Stimulated activated CD4-positive, alpha-beta T cell treated with anti-CD3 and anti-CD28 coated beads, Interleukin-4, amount 100 ng/mL, for 4 hours (primary cell): ENCODE measurements at regions not wholly inside any gene's neighbourhood (a gene's known extent, or its start where the extent isn't known, plus 50 kb on each side); places are given as distances from the start of the nearest gene placed in this dataset.
"Not testable (repeated sequence)": the region's sequence is repeated elsewhere in the genome, so short reads cannot be mapped to it uniquely, and the experiment has no call there.

Source experiments
- DNase-seq, 2 experiments: peaks; one replicate each; pipeline ENCODE4 v3.0.0-alpha.2; 2020

DNA sequence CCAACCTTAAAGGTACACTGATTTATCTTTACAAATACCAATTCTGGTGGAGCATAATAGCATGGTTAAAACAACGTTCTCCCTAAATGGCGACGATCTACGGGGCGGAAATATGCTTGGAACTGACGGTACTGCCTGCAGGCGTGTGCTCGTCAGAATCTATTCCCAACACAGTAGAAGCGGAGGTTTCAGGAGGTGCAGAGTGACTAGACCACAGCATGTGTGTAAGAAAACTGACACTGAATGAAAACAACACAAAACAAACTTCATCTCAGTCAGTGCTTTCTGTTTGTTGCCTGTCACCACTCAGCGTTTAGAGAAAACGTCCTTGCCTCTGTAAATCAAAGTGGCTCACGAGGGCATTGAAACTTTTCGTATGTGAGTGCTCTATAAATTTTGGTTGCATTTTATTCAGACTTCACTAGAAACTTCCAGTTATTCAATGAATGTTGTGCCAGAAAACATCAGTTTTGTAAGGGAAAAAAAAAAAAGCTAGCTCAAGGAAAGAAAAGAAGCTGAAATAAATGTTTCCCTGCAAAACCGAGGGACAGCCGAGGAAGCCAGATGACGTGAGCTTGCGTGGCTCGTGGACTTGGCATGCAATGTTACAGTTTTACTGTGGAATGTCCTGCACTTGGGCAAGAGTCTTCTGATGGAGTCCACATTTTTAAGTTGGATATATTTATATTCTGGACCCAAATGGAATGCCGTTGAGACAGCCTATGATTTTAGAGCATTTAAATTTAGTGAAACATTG lies 210.4 kb downstream of the LAT start:
- not testable (repeated sequence) for DNase-seq

DNA sequence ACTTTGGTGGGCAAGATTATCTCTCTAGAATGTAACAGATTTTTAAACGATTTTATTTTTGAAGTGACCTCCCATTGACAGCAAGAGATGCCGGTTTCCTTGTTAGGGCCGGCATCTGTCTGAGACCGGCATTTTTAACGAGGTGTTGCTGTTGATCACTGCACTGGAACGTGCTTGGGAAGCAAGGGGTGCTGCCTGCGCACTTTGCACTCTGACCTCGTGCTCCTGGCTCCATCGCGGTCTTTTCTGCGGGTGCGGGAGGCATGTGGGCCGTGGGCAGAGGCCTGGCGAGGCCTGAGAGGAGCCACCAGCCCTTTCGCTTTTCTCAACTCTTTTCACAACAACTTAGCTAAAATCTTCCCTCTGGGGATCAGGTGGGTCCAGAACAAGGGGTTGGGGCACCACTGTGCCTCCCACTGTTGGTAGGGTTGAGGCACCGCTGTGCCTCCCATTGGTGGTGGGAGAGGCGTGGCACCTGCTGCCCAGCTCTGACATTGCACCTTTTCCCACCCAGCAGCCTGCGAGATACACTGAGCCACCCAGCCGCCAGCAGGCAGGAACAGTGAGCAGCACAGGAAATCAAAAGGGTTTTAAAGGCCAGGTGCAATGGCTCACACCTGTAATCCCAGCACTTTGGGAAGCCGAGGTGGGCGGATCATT lies 209.5 kb downstream of the LAT start:
- DNase-seq, result not testable (repeated sequence)

DNA sequence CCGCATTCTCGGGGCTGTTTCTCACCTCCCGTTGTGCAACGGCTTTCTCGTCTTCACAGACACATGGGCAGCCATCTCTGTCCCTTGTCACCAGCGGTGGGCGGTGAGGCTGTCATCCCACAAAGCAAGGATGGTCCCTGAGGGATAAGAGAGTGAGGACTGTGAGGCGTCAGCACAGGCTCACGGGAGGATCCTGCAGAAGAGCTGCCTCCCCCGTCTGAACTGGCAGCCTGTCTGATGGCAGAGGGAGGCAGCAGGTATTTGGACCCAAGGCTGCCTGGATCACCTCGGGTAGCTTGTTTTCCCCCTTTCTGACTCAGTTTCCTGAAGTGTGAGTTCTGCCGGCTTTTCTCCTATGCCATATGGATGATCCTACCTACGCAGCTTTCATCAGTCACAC lies 208.8 kb downstream of the LAT start:
- DNase-seq, result not testable (repeated sequence)

DNA sequence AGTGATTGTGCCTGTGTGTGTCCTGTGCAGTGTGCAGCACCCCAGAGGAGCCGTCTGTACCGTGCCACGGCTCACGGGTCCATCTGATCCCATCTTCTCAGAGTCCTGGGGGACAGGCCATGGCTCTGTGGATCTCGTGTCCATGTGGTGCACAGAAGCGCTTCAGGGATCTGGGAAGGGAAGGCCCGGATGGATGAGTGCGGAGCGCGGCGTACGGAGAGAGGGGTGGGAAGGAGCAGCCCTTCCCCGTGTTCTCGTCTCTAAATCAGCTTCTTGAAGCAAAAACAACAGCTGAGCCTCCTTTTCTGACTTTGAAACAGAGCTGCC lies 208.4 kb downstream of the LAT start:
- not testable (repeated sequence) for DNase-seq

DNA sequence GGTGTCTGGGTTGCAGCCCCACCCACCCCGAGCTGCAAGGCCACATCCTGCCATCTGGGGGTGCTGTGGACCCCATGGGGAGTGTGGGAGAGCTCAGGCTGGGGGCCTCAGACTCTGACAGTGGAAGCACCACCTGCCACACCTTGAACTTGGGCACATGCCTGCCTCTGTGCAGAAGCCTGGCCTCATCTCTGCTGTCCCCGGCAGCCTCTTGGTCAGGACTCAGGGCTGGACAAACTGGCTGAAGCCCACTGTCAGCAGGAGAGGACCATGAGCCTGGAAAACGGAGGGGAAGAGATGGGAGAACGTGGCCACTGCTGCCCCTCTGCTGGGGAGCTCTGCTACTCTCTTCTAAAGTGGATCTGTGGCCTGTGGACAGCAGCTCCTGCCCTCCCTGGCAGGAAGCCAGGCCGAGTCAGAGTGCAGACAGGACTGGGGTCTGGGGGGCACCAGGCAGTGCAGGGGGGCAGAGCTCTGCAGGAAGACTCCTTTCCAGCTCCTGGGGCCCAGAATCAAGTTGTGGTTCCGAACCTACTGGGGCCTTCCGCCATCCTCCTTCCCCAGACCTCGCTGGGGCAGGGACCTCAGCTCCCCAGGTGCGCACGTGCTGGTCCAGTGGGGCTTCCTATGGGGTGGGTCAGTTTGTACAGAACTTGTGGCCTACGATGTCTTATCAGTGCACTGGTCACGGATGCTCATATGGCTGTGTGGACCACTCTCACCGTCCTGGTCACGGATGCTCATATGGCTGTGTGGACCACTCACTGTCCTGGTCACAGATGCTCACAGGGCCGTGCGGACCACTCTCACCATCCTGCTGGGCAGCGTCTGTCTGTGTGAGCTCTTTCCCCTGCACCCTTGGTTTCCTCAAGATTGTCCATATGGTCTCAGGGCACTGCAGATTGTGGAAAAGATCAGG lies 207.7 kb downstream of the LAT start:
- no peak for DNase-seq

DNA sequence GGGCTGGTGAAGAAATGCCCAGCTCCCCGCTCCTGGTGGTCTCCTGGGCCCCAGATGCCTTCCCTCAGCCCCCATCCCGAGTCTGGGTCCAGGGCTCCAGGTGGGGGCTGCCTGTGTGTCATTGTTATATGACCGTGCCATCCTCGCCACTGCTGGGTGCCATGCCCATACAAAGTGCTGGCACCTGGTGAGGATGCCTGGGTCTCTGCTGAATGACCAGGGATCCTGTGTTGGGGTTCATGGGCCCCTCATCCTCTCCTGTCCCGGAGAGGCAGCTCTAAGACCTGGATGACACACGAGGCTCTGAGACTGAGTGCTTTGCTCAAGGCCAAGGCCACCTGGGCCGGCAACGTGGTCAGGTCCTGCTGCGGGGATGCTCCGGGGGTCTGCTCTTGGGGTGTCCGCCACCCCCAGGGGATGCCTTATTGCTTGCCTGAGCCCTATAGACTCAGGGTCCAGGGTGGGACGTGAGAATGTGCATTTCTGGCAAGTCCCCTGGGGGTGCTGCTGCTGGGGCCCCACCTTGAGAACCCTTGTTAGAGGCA lies 206.9 kb downstream of the LAT start:
- DNase-seq, result not testable (repeated sequence)

DNA sequence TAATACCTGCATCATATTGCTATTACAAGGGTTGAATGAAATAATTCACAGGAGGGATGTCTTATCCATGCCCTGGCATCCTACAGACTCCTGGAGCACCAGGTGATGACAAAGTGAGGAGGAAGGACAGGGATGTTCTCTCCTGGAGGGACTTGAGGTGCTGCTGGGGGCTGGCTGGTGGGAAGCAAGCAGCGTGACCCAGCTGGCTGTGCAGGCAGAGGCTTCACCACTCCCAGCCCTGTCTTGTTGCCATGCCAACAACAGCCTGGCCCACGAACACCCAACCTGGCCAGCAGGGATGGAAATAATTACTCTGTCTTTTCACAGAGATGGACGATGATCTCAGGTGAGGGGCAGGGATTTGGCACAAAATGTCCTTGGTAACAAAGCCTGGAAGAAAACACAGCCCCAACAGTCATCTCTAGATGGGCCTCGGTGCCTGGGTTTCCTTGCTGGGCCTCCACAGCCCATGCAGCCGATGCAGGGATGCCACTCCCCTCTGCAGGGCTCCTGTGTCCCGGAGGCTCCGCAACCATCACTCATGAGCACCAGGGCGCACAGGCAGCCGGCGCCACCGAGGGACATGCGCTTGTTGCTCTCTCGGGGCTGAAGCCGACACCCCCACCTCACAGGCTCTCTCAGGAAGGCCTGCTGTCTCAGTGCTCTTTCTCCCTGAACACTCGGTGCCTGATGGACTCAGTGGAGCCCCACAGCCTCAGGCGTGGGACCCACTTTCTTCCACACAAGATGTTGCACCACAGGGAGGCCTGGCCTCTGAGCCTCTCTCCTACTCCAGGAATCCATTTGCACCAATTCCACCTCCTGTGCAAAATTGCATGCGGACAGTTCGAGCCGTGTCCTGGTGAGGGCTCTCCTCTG lies 205.9 kb downstream of the LAT start:
- DNase-seq, result not testable (repeated sequence)

DNA sequence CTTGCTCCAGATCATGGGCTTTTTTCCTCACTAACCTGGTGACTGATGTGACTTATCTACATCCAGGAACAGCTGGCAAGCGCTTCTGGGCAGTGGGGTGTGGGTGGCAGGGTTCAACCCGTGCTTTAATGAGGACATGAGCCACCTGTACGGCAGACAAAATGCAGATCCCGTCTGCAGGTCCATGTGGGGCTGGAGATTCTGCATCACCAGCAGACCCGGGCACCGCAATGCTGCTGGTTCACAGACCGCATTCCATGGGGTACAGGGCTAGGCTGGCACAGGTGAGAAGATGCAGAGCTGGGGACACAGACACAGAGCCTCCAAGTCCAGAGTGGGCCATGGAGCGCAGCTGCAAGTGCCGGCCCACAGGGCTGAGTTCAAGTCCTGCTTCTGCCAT lies 204.0 kb downstream of the LAT start:
- not testable (repeated sequence) for DNase-seq

DNA sequence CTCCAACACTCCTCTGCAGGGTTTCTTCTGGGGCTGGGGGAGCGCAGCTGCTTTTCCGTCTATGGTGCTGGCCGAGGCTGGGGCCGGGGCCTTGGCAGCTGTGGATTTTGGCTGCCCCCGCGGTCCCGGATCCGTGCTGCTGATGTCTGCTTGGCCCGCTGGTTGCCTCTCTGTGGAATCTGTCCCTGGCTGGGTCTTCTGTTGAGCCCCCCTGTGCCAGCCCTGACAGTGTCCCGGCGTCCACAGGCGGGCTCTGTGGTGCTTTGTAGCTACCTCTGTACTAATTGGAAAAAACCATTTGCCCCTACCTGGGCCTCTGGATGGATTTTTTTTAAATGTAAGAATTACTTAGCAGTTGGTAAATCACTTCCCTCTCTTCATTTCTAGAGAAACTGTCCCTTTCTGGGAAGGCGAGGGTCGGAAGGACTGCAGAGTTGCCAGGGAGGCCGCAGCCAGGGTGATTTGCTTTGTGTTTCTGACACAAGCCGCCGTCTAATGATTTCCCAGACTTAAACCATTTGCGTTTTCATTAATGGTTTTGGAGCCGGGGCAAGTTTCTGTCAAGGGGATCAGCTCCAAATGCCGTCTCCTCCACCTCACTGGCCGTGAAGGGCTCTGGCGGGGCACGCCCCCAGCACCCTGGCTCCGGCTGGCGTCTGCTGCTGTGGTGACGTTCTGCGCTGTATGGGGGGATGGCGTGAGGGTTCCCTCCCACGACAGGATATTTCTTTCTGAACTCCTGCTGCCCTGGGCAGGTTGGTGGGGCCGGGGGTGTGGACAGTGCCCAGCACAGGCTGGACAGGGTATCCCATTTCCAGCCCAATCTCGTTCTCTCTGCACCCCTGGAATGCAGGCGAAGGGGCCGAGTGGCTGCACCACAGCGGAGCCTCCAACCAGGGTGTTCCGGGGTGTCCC lies 201.7 kb downstream of the LAT start:
- not testable (repeated sequence) for DNase-seq

DNA sequence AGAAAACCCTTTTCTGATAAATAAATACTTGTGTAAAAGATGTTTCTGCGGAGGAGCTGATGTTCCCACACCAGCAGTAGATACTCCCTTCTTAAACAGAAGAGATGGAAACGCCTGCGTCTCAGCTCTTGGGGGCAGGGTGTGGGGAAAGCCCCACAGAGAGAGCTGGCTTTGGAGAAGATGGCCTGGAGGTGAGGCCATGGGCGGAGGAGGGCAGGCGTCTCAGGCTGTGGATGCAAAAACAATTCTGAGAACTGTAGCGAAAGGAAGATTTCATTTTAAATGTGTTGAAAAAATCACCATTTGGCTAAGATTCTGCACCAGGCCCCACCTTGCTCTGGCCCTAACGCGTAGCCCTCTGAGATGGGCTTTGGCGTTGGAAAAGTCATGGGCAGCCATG lies 201.0 kb downstream of the LAT start:
- DNase-seq, result not testable (repeated sequence)

DNA sequence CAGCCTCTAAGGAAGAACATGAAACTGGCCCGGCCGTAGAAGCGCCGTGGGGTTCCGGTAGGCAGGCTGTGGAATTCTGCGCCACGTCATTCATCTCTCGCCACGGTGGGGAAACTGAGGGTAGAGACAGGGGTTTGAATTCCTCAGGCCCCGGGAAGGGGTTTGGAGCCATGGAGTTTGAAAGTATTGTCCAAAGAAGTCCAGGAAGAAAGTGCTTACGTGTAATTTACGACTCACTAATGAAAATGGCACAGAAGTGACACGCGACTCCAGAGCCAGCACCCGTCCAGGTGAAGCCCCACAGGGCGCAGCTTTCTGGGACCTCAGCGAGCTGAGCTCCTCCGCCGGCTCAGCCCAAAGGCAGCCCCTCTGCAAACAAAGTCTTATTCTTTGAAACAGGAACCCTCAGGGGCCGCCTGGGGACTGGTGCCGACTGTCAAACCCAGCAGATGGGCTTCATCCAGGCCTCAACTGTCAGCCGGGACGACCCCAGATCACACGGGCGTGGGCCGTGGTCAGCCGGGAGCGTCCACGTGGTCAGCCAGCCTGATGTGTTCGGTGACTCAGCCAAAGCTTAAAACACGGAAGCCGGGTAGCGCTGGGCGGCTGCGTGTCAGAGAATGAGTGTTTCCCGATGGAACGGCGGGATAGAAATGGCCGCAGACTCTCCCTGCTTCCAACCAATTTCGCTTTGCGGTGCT lies 200.0 kb downstream of the LAT start:
- not testable (repeated sequence) for DNase-seq

DNA sequence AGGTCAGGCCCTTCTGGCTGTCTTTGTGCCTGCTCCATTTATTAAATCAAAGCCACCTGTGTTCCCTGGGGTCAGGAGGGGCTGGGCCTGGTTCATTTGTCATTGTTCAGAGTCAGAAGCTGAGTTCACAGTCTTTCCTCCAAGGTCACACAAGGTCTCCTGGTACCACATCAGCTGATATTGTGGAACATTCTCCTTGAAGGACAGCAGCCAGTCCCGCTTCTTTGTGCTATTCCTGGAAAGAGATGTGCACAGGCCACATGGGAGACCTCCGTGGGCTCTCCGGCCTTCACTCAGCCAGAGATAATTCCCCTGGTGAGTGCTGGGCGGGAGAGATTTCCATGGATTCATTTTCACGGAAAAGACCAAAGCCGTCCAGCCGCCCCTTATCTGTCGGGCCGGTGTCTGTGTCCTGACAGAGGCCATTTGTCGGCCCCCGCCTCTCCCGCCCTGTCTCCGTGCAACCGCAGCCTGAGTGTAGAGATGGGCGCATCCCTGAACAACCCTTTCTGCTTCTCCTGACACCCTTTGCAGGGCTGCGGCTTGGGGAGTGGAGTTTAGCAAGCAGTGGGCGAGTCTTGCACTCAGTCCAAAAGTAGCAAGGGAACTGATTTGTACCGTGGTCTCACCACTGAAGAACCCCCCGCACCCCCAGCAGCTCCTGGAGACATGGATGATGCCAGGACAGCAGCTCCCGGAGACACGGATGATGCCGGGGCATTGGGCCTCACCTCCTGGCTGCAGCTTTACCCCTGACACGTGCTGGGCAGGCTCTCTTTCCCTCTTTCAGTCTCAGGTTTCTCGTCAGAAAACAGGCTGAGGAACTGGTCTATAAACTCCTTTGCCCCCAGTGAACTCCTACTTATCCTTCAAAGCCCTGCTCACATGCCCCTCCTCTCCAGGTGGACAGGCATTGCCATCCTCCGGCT lies 198.4 kb downstream of the LAT start:
- not testable (repeated sequence) for DNase-seq

DNA sequence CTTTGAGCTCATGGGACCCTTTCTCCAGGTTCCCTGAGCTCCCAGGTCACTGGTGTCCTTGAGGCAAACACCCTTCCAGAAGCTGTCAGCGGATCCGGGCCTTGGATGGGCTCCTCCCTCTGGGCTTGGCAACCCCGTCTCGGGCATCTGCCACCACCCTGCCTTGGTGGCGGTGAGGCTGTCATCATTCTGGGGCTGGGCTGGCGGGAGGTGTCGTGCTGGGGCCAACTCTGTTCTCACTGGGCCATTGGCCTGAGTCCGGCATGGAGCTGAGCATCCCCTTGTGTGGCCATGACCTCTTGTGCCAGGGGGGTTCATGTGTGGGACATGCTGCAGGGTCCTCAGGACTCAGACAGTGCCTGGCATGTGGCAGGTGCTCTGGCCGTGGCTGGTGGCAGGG lies 197.6 kb downstream of the LAT start:
- DNase-seq, result no peak

DNA sequence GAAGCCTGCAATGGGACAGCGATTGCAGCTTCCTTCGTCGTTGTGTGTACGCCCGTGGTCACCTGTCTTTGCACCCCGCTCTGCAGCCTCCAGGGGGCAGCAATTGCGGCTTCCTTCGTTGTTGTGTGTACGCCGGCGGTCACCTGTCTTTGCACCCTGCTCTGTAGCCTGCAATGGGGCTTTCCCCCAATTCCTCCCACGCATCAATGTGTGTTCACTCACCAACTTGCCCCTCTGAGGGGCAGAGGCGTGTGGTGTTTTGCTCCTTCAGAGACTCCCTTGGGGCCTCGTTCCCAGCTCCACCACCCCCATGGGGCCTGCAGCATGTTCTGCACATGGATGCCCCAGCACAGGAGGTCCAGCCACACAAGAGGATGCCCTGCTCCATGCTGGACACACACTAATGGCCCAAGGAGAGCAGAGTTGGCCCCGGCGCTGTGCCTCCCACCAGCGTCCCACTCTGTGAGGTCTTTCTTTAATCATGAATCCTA lies 197.1 kb downstream of the LAT start:
- DNase-seq, result not testable (repeated sequence)

DNA sequence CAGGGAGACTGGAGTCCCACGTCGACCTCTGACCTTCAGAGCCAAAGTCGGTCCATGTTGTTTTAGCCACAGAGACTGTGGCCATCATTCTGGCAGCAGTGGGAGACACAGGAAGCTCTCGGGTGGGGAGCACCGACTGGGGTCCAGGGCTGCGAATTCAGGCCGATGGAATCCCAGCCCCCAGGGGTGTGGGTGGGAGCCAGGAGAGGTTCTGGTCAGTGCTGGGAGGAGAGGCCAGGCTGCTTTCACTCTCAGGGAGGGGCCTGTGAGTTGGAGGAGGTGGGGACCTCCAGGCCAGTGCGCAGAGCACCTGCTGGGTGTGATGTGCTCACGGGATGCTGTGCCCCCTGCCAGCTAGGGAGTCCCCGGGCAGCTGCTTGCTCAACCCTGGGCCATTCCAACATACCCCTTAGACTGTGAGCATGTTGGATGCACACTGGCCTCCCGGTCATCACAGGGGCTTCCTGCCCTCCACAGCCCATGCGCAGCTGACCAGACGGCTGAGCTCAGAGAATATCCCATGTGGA lies 196.5 kb downstream of the LAT start:
- not testable (repeated sequence) for DNase-seq

DNA sequence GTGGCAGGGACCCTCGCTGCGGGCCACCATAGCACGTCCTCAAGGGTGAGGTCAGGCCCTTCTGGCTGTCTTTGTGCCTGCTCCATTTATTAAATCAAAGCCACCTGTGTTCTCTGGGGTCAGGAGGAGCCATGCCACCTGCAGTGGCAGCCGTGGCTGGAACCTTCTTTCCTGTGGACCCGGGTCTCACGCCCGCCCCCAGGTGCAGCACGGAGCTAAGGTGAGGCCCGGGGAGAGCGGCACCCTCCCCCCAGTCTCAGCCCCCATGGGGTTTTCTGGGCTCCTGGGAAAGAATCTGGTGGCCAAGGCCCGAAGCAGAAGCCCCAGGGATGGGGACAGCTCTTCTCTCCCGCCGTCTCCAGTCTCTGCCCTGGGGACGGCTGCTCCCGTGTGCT lies 195.4 kb downstream of the LAT start:
- not testable (repeated sequence) for DNase-seq

DNA sequence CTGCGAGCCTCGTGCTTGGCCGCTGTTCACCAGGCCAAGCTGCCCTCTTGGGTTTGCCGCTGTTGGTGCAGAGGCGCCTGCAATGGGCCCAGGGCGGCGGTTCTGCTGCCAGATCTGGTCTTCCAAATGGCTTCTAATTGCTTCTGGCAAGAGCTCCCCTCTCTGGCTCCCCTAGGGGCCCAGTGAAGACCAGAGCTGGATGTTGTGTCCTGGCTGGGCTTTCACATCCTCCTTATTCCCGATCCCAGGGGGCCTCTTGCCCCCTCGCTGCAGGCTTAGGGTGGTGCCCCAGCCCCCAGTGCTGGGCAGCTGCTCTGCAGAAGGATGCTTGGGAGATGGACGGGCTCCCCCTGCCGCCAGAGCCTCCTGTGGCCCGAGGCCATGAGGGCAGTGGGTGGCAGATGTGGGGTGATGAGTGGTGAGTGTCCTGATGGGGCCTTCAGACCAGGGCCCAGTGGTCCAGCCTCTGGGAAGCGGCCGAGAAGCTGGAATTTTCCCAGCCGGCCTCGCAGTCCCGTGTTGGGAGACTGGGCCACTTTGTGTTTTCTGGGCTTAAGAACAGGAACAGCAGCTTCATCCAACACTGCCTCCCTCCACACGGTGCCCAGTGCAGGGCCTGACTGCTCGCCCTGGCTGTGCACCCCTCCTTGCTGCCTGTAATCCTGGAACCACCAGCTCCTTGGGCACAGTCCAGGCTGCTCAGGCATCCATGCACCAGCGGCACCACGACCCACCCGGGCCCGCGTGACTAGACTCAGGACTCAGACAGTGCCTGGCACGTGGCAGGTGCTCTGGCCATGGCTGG lies 194.8 kb downstream of the LAT start:
- DNase-seq, result not testable (repeated sequence)
